ENCODE measurements at regions not wholly inside any gene's neighbourhood (a gene's known extent, or its start where the extent isn't known, plus 50 kb on each side); places are given as distances from the start of the nearest gene placed in this dataset.

DNA sequence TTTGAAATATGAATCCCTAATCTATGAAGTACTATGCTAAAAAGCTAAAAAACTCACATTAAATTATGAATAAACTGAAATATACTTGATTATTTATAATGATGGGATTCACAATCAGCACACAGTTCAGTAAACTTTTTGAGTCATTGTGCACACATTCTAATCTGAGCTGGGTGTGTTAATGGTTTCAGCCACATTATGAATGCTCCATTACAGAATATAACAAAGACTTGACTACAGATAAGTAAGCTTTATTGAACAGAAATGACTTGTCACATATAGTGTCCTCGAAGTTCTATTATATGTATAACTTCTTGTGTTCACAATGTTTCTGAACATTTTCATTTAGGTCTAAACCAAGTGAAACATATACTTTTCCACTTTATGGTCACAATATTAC, 1649.9 kb upstream of the IGFBP7 start:
- no peak overlapping the region for H3K4me3 Mint-ChIP-seq
- H3K9me3 Mint-ChIP-seq = peaks cover 7% of the 10 kb centered on the region
- H3K27ac Mint-ChIP-seq = no peak overlapping the region
- H3K4me1 Mint-ChIP-seq (ENCODE audit: low read depth) = no peaks in the 10 kb centered on the region
- H3K27me3 Mint-ChIP-seq (ENCODE audit: low read depth) = no peaks in the 10 kb centered on the region
- DNase-seq (ENCODE audit: low spot score) = no peak
- no peaks in the 10 kb centered on the region for H3K36me3 Mint-ChIP-seq (ENCODE audit: low read depth)

DNA sequence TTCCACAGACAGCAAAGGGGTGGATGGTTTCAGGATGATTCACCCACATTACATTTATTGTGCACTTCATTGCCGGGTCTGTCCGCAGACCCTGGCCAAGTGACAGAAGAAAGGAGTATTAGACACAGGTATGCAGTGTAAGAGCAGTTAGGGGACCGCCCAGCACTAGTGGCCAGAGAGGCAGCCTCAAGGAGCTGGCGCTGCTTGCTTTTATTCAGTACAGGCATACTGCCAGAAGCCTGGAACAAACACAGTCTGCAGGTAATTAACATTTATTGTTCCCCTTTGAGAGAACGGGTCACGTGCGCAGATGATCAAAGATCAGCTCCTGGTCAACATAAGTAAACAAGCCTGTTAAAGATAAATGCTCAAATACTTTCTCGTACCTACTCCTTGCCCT, 1639.0 kb upstream of the IGFBP7 start:
- H3K9me3 Mint-ChIP-seq = peaks cover 21% of the 10 kb centered on the region
- no peaks in the 10 kb centered on the region for H3K27me3 Mint-ChIP-seq (ENCODE audit: low read depth)
- H3K36me3 Mint-ChIP-seq (ENCODE audit: low read depth) = no peaks in the 10 kb centered on the region
- no peak for DNase-seq (ENCODE audit: low spot score)
- no peak overlapping the region for H3K4me3 Mint-ChIP-seq
- H3K4me1 Mint-ChIP-seq (ENCODE audit: low read depth) = no peaks in the 10 kb centered on the region
- H3K27ac Mint-ChIP-seq = no peak overlapping the region

DNA sequence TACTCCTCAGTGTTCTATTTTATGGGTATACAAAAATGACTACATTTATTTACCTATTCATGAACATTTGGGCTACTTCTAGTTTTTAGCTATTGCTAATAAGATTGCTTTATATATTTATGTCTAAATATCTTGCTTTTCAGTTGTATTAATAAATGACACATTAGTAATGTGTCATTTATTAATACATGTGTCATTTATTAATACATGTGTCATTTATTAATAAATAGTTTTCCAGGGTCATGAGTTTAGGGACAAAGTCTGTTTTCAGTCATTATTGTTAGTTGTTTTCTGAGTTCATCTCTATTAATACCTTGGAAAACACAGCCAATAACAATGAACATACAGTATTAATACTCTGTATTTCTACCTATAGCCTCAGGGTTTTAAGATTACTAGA, 1630.7 kb upstream of the IGFBP7 start:
- Mint-ChIP-seq H3K36me3 (ENCODE audit: low read depth) (no peaks in the 10 kb centered on the region), H3K4me1 (ENCODE audit: low read depth) (no peaks in the 10 kb centered on the region), H3K9me3 (peaks cover 30% of the 10 kb centered on the region), H3K4me3 (no peak overlapping the region), H3K27ac (no peak overlapping the region), H3K27me3 (ENCODE audit: low read depth) (no peaks in the 10 kb centered on the region)
- DNase-seq (ENCODE audit: low spot score) = no peak

DNA sequence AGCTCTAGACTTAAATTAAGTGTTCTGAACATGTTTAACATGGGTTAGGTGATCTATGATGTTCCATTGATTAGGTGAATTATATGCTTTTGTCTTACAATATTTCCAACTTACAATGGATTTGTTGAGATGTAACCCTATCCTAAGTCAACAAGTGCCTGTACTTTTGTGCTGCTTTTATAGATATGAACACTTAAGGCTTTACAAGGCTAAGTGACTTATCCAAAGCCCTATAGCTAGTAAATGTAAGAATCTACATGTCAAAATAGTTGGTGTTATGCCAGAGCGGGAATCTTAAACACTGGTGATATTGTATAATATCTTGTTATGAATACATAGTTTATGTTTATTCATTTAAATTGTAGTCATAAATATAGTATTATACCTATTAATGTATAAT, 1629.1 kb upstream of the IGFBP7 start:
- Mint-ChIP-seq H3K9me3 (peaks cover 27% of the 10 kb centered on the region), H3K4me3 (no peak overlapping the region), H3K27ac (no peak overlapping the region), H3K36me3 (ENCODE audit: low read depth) (no peaks in the 10 kb centered on the region), H3K27me3 (ENCODE audit: low read depth) (no peaks in the 10 kb centered on the region), H3K4me1 (ENCODE audit: low read depth) (no peaks in the 10 kb centered on the region)
- no peak for DNase-seq (ENCODE audit: low spot score)

DNA sequence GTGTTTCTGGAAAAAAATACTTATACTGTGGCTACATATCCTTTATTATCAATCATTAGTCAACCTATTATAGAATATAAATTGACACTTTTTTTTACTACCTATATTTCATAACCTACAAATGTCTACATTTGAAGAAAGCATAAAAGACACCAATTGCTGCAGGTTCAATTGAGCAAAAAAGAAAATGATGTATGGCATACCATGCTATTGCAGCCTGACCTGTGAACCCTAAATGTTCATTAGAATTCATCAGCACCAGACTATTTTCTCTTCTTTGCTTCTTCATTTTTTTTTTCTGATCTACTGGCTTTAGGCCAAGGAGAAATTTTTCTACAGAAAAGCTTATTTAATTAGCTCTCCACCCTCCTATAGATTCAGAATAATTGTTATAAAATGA, 1628.2 kb upstream of the IGFBP7 start:
- Mint-ChIP-seq H3K36me3 (ENCODE audit: low read depth) (no peaks in the 10 kb centered on the region), H3K27ac (no peak overlapping the region), H3K4me1 (ENCODE audit: low read depth) (no peaks in the 10 kb centered on the region), H3K9me3 (peaks cover 25% of the 10 kb centered on the region), H3K4me3 (no peak overlapping the region), H3K27me3 (ENCODE audit: low read depth) (no peaks in the 10 kb centered on the region)
- DNase-seq (ENCODE audit: low spot score) = no peak

DNA sequence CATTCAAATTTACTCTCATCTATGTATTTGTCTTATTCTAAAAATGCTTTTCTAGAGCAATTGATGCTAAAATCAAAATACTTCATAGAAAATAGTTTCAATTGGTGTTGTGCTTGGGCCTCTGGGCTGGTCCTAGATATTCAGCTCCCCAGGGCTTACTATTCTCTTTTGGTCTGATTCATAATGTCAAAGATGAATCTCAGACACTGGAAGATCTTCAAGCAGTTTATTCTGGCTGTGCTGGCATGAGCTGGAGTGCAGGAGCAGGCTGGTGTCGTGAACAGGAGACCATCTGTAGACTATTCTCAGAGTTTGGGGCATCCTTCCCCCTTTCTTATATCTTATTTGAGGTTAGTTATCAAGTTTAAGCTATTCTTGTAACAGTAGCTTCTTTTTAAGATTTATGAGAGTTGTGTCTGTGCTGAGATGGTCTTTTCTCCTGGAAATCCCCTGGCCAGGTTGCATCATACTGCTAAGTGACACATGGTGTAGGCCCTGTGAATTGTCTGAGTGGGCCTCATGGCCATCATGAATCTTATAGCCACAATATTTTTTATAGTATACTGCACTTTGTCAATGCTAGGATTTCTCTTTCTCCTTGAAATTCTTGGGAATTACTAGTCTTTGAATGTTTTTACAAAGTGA, 1624.0 kb upstream of the IGFBP7 start:
- H3K9me3 Mint-ChIP-seq = peaks cover 19% of the 10 kb centered on the region
- H3K27ac Mint-ChIP-seq = no peak overlapping the region
- no peak for DNase-seq (ENCODE audit: low spot score)
- no peaks in the 10 kb centered on the region for H3K36me3 Mint-ChIP-seq (ENCODE audit: low read depth)
- H3K4me1 Mint-ChIP-seq (ENCODE audit: low read depth) = no peaks in the 10 kb centered on the region
- H3K4me3 Mint-ChIP-seq = no peak overlapping the region
- no peaks in the 10 kb centered on the region for H3K27me3 Mint-ChIP-seq (ENCODE audit: low read depth)

DNA sequence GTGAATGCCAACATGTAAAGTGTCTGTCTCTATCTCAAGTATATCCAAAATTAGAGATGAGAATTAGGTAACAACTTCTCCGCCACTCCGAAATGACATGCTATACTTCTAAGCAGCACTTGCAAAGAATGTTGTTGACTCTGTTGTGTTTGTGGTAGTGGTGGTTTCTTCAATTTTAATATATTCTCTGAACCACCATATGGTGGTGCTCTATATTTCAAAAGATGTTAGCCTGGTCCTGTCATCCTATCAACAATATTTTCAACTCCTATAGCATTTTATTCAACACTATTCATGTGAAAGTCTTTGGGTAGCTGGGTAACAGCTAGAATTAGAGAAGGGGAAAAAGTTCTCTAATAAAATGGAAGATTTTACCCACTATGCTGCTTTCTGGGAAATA, 1622.8 kb upstream of the IGFBP7 start:
- Mint-ChIP-seq H3K27ac (no peak overlapping the region), H3K27me3 (ENCODE audit: low read depth) (no peaks in the 10 kb centered on the region), H3K36me3 (ENCODE audit: low read depth) (no peaks in the 10 kb centered on the region), H3K4me1 (ENCODE audit: low read depth) (no peaks in the 10 kb centered on the region), H3K4me3 (no peak overlapping the region), H3K9me3 (peaks cover 15% of the 10 kb centered on the region)
- no peak for DNase-seq (ENCODE audit: low spot score)

DNA sequence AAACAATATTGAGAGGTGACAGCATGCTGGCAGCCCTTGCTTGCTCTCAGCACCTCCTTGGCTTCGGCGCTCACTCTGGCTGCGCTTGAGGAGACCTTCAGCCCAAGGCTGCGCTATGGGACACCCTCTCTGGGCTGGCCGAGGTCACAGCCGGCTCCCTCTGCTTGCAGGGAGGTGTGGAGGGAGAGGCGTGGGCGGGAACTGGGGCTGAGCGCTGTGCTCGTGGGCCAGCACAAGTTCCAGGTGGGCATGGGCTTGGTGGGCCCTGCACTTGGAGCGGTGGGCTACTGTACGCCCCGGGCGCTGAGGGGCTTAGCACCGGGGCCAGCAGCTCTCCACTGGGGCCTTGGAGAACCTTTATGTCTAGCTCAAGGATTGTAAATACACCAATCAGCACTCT, 1613.8 kb upstream of the IGFBP7 start:
- Mint-ChIP-seq H3K36me3 (ENCODE audit: low read depth) (no peaks in the 10 kb centered on the region), H3K27ac (no peak overlapping the region), H3K4me1 (ENCODE audit: low read depth) (no peaks in the 10 kb centered on the region), H3K4me3 (no peak overlapping the region), H3K9me3 (peaks cover 24% of the 10 kb centered on the region), H3K27me3 (ENCODE audit: low read depth) (no peaks in the 10 kb centered on the region)
- DNase-seq (ENCODE audit: low spot score) = no peak

DNA sequence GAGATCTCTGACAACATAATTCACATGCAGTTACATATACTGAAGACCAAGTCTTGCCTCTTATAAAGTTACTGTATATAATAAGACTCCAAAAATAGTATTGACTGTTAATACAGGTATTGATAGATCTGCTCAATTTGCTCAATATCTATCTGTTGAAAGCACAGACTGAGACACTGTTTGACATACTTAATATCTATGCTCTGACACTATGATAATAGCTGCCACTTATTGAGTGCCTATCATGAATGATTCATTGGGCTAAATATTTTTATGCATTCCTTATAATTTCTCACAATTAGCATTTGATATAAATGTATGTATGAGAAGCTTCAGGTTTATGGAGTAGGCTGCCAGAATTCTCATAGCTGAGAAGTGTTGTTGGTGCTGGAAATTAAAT, 1600.9 kb upstream of the IGFBP7 start:
- no peaks in the 10 kb centered on the region for H3K36me3 Mint-ChIP-seq (ENCODE audit: low read depth)
- peaks cover 39% of the 10 kb centered on the region for H3K9me3 Mint-ChIP-seq
- H3K27me3 Mint-ChIP-seq (ENCODE audit: low read depth) = no peaks in the 10 kb centered on the region
- no peaks in the 10 kb centered on the region for H3K4me1 Mint-ChIP-seq (ENCODE audit: low read depth)
- H3K27ac Mint-ChIP-seq = no peak overlapping the region
- no peak overlapping the region for H3K4me3 Mint-ChIP-seq
- no peak for DNase-seq (ENCODE audit: low spot score)

DNA sequence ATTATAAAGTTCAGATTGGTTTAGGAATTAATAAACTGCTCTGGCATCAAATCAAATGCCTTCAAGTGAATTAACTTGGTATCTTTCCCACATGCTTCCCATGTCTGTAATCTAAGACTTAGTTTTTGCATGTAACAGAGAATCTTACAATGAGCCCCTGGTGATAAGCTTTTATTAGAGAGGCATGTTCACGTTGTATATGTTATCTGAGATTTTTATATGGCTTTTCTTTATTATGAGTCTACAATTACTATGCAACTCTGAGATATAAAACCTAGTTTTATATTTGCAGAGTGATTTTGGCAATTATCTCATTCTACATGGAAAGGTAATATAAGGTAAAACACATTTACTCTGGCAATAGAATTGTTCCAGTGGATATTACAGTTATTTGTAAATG, 1578.4 kb upstream of the IGFBP7 start:
- Mint-ChIP-seq H3K27ac (no peak overlapping the region), H3K27me3 (ENCODE audit: low read depth) (no peaks in the 10 kb centered on the region), H3K4me1 (ENCODE audit: low read depth) (no peaks in the 10 kb centered on the region), H3K4me3 (no peak overlapping the region), H3K36me3 (ENCODE audit: low read depth) (no peaks in the 10 kb centered on the region), H3K9me3 (peaks cover 19% of the 10 kb centered on the region)
- no peak for DNase-seq (ENCODE audit: low spot score)

DNA sequence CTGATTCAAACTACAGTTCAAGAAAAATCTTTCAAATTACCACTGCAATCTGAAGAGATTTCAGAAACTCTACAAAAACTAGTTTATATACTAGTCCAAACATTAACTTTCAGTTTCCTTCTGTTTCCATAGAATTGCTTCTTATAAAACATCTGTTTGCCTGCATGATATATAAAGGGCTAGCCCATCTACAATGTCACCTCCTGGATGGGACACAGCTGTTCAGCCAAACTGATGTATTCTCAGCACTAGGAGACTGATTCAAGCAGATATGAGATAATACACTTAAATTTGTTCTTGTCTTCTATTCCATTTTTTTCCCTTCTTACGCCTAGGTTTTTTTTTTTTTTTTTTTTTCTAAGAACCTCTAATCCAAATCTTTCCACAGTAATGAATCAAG, 1569.7 kb upstream of the IGFBP7 start:
- Mint-ChIP-seq H3K9me3 (peaks cover 28% of the 10 kb centered on the region), H3K4me3 (no peak overlapping the region), H3K36me3 (ENCODE audit: low read depth) (no peaks in the 10 kb centered on the region), H3K27me3 (ENCODE audit: low read depth) (no peaks in the 10 kb centered on the region), H3K4me1 (ENCODE audit: low read depth) (no peaks in the 10 kb centered on the region), H3K27ac (no peak overlapping the region)
- DNase-seq (ENCODE audit: low spot score) = no peak

DNA sequence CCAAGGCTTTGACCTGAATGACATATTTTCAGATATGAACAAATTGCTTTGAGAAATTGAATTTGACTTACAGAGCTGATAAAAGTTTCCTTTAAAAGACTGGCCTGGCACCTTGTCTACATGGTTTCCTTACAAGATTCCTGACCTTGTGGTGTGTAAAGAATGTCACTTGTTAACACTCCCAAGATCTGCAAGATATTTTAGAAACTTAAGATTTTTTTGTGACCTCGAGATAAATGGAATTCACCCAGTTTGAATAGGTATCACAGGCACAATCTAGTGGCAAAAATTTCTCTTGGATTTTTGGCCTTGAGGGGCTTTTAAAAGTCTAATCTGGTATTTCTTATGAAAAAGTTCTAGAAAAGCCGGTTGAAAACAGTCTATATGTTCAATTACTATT, 1568.9 kb upstream of the IGFBP7 start:
- Mint-ChIP-seq H3K27ac (no peak overlapping the region), H3K9me3 (peaks cover 28% of the 10 kb centered on the region), H3K4me3 (no peak overlapping the region), H3K36me3 (ENCODE audit: low read depth) (no peaks in the 10 kb centered on the region), H3K27me3 (ENCODE audit: low read depth) (no peaks in the 10 kb centered on the region), H3K4me1 (ENCODE audit: low read depth) (no peaks in the 10 kb centered on the region)
- DNase-seq (ENCODE audit: low spot score) = no peak

DNA sequence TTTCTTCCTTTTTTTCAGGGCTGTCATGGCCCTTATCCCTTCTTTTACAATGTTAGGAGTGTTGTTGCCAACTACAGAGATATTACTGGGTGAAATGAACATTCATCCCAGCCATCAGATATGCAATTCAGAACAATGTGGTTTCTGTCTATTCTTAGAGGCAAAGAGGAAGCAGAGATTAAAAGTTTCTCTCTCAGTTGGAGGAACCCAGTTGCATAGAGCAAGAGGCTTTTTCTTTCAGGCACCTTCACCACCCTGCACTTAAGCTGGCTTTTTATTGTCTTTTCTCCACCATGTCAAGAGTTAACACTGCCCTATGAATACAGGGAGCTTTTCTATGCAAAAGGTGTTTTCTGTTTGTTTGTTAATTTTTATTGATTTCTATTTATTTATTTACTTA, 1559.6 kb upstream of the IGFBP7 start:
- no peaks in the 10 kb centered on the region for H3K27me3 Mint-ChIP-seq (ENCODE audit: low read depth)
- H3K9me3 Mint-ChIP-seq = peaks cover 30% of the 10 kb centered on the region
- DNase-seq (ENCODE audit: low spot score) = no peak
- no peak overlapping the region for H3K27ac Mint-ChIP-seq
- no peak overlapping the region for H3K4me3 Mint-ChIP-seq
- no peaks in the 10 kb centered on the region for H3K36me3 Mint-ChIP-seq (ENCODE audit: low read depth)
- H3K4me1 Mint-ChIP-seq (ENCODE audit: low read depth) = no peaks in the 10 kb centered on the region

DNA sequence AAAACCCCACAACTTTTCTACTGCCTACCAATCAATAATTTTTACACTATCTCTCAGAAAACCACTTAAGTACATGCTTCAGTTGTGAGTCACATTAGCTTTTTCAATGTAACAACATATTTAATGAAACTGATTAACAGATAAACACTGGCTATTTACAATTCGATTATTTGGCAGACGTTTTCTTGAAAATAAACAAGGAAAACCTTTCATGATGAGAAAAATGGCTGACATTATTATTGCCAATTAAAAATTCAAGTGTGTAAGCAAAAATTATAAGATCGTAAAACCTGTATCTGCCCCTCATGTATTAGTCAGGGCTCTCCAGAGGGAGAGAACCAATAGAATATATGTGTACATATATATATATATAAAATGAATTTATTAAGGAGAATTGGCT, 1555.5 kb upstream of the IGFBP7 start:
- Mint-ChIP-seq H3K4me3 (no peak overlapping the region), H3K27ac (no peak overlapping the region), H3K9me3 (peaks cover 18% of the 10 kb centered on the region), H3K27me3 (ENCODE audit: low read depth) (no peaks in the 10 kb centered on the region), H3K4me1 (ENCODE audit: low read depth) (no peaks in the 10 kb centered on the region), H3K36me3 (ENCODE audit: low read depth) (no peaks in the 10 kb centered on the region)
- DNase-seq (ENCODE audit: low spot score) = no peak

DNA sequence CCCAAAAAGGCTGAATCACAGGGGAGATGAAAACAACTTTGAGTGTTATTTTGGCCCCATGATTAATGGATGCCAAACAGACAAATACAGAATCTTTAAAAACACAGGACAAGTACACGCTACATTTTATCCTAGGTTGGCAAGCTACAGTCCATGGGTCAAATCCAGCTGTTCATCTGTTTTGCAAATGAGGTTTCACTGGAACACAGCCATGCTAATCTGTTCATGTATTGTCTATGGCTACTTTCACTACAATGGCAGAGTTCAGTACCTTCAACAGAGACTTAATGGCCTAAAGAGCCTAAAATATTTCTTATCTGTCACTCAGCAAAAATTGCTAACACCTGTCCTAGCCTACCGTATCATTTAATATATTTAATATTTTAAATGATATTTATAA, 1548.5 kb upstream of the IGFBP7 start:
- no peak for DNase-seq (ENCODE audit: low spot score)
- peaks cover 32% of the 10 kb centered on the region for H3K9me3 Mint-ChIP-seq
- no peak overlapping the region for H3K27ac Mint-ChIP-seq
- H3K4me3 Mint-ChIP-seq = no peak overlapping the region
- H3K36me3 Mint-ChIP-seq (ENCODE audit: low read depth) = no peaks in the 10 kb centered on the region
- no peaks in the 10 kb centered on the region for H3K4me1 Mint-ChIP-seq (ENCODE audit: low read depth)
- H3K27me3 Mint-ChIP-seq (ENCODE audit: low read depth) = no peaks in the 10 kb centered on the region
